GM18505 (cell line): ENCODE measurements at regions not wholly inside any gene's neighbourhood (a gene's known extent, or its start where the extent isn't known, plus 50 kb on each side); places are given as distances from the start of the nearest gene placed in this dataset.

Source experiments
- ATAC-seq: cut with Tn5 transposase; IDR thresholded peaks from one replicate; pipeline ENCODE4 v1.9.1; 2021; ENCODE audit not compliant: unreplicated experiment
- POLR2A ChIP-seq: IDR thresholded peaks from 4 replicates; pipeline ENCODE4 v1.6.1; 2011; ENCODE audit warnings: borderline replicate concordance; ENCODE audit not compliant: insufficient read depth, insufficient read length; ENCODE audit errors: extremely low read depth

DNA sequence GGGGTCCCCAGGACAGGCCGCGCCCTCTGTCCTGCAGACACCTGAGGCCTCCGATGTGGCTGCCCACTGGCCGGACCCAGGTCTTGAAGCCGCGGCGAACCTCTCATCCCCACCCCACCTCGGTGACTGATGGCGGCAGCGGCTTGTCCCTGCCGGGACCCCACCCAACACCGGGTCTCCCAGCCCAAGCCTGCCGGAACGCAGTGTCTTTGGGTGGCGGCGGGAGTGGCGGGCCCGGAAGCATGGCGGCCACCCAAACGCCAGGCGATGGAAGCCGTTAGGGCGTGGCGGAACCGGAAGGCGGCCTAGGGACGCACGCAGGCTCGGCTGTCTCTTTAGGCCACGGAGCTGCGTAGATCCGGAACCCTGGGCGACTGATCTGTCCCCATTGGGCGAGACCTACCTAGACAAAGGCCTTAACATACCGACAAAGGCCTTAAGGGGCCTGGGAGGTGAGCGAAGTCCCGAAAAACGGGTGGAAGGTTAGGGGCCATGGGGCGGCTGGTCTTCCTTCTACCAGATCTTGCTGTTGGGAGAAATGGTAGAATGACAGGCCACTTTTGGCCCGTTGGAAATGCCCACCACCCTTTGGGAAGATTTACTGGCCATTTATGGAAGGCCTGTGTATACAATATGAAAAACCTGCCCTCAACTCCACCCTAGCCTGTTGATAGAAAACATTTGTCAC, 94.6 kb upstream of the SMC2 start:
- ATAC-seq, result no peak
- no peak for TF ChIP-seq POLR2A

DNA sequence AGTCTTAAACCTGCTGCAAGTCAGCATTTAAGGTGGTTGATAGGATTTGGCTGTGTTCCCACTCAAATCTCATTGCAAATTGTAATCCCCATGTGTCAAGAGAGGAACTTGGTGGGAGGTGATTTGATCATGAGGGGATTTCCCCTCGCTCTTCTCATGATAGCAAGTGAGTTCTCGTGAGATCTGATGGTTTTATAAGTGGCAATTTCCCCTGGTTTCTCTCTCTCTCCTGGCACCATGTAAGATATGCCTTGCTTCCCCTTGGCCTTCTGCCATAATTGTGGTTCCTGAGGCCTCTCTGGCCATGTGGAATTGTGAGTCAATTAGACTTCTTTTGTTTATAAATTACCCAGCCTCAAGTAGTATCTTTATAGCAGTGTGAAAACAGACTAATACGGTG, 84.3 kb upstream of the SMC2 start:
- no peak for ATAC-seq
- no peak for TF ChIP-seq POLR2A

DNA sequence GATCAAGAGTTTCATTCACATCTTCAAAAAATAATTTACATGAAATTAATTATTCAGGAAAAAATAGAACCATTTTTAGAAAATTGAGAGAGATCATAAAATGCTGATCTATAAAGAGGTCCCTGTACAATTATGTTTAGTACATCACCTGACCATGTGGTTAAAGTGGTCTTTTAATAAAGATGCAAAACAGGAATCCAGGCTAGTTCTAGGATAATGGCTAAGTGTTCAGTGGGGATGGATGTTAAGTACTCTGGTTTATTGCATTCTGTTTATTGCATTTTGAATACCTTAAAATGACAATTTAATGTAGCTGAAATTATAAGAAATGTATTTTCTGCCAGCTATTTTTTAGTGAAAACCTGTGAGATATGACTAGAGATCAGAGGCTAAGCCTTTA, 72.0 kb upstream of the SMC2 start:
- no peak for ATAC-seq
- no peak for TF ChIP-seq POLR2A

GRCh38 chr9:104025104-104025503, 69.0 kb upstream of the SMC2 start:
- no peak for TF ChIP-seq POLR2A
- ATAC-seq, result no peak

DNA sequence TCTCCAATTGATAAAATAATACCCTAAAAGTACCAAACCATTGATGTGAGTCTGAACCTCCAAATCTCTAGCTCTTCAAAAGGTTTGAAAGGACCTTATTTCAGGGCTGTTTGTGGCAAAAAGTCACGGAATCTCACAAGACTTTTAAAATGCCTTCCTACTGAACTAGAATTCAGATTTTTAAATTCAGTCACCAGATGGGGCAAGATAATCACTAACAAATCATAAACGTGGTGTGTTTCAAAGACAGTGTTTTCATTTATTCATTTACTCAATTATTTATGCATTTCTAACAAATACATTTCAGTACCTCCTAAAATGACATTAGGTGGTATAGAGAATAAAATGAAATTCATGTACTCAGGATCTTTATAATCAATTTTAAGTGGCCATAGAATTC, 68.2 kb upstream of the SMC2 start:
- no peak for TF ChIP-seq POLR2A
- ATAC-seq, result no peak

- ATAC-seq, result peak; percentile 56
These were observed 66.8 kb upstream of the SMC2 start for GRCh38 chr9:104027295-104027694.

DNA sequence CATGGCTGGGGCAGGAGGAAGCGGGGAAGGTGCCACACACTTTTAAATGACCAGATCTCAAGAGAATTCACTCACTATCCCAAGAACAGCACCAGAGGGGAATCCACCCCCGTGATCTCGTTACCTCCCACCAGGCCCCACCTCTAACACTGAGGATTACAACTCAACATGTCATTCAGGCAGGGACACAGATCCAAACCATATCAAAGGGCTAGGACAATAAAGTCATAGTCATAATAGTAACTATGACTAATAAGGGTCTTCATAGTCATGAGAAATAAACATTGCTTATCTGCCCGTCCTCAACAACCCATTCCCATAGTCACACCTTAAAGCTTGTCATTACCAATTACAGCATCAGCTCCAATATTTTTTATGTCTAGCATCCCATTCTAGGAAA, 65.3 kb upstream of the SMC2 start:
- peak; percentile 45 for ATAC-seq
- TF ChIP-seq POLR2A, result no peak

More at GRCh38 chr9:104027295-104027694, 66.8 kb upstream of the SMC2 start:
- TF ChIP-seq POLR2A, result no peak
